GM18909 (cell line): ENCODE measurements at regions not wholly inside any gene's neighbourhood (a gene's known extent, or its start where the extent isn't known, plus 50 kb on each side); places are given as distances from the start of the nearest gene placed in this dataset.
"Not testable (repeated sequence)": the region's sequence is repeated elsewhere in the genome, so short reads cannot be mapped to it uniquely, and the experiment has no call there.

Experiments
- ATAC-seq: cut with Tn5 transposase; IDR thresholded peaks from one replicate; pipeline ENCODE4 v1.9.1; 2021; ENCODE audit warnings: mild to moderate bottlenecking; ENCODE audit not compliant: unreplicated experiment, poor library complexity

DNA sequence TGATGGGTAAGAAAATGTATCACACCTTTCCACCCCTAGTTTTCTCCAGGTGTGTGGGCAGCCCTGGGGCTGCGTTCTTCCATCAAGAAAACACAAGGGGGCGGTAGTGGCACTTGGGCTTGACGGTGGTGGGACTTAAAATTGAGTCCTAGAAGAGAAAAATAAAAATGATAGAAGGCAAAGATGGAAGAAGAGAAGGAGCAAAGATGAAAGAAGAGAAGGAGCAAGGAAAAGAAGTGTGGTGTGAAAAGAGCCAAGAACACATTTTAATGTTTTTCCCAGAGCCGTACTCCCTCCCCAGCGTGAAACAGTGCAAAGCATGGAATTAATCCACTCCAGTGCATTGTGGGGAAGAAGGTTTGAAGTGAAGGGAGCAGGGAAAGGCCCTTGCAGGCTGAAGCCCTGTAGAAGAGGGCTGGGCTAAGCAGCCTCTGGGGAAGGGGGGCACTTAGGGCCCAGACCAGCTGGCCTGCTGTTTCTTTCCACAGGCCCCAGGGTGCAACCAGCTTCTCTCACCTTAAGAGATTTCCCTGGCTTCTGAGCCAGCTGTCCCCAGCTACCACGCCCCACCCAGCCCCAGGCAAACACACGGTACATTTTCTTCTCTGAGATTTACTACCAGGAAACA lies 256.8 kb downstream of the RNF152 start:
- no peak for ATAC-seq

DNA sequence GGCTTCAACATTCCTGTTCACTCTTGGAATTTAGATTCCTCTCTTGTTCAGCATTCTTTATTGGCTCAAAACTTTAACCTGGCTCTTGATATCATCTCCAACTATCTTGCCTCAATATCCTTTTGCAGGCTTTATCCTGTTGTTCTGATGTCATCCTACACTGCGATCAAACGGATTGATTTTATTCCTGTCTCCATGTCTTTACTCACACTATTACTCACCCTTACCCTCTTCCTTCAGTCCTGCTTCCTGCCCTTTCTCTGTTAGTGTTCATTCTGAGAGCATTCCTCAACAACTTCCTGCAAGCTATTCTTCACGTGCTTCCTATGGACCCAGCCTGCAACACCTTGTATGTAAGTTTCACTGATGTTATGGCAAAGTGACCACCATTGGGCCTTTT lies 264.7 kb downstream of the RNF152 start:
- ATAC-seq: no peak

DNA sequence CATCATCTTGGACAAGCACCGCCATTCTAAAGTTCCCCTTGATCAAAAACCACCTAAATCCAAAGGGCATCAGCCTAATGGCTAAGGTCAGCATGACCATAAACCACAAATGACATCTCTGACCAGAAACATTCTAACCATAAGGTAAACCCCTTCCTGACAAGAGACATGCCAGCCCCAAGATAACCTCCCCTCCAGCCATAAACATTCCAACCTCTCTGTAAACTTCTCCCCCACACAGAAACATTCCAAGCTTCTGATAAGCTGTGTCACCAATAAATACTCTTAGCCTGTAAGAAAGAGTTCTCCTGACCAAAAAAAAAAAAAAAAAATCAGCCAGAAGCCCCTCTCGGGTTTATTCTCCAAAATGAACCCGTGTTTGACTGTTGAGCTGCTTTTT lies 268.2 kb downstream of the RNF152 start:
- ATAC-seq: not testable (repeated sequence)

DNA sequence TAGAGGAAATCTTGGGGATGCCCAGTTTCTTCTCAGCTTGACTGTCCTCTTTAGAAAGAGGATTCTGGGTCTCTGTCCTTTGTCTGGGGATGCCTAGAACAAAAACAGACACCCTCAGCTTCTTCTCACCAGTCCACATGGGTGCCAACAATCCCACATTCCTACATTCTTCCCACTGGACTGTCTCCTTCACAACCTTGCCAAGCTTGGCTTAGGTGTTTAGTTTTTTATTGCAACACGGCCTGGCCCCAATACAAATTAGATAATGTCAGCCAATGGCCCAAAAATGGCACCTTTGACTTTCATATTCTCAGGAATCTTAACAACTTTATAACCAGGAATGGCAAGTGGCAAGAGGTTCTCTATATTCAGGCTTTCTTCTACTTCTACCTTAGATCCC lies 273.0 kb downstream of the RNF152 start:
- no peak for ATAC-seq

GRCh38 chr18:61618816-61619215 lies 274.0 kb downstream of the RNF152 start:
- ATAC-seq: no peak

GRCh38 chr18:61616111-61616610 lies 276.6 kb downstream of the RNF152 start:
- no peak for ATAC-seq

GRCh38 chr18:61612517-61612916 lies 279.3 kb downstream of the CDH20 start:
- no peak for ATAC-seq

DNA sequence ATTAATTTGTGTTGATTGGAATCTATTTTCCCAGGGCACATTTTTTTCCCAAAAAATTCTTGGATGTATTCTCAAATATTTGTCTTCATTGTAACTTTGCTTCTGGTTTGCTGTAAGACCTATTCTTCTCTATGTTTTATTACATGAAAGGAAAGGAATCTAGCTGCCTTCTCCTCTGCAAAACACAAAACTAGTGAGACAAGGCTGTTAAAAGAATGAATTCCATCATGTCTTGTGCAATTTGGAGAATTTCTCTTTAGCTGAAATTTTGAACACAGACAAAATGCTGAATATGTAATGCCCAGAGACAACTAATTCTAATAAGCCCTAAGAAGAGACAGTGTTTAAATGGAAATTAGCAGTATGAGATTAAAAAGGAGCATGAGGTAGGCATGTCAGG lies 275.9 kb downstream of the CDH20 start:
- no peak for ATAC-seq

DNA sequence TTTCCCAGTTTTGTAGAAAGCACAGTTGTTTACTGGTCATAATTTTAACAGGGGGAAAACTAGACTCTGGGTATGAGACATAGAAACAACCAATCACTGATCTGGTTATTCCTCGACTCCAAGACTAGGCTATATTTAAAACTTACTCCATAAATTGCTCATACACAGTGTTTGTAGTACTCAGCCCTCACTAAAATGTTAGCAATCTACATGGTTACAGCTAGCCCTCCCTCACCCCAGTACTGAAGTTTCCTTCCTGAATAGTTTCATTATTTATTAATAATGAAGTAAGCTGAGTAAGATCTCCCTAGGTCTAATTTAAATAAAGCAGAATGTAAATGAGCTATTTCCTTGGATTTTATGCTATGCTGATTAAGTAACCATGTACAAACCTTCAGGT lies 275.1 kb downstream of the CDH20 start:
- ATAC-seq: no peak

DNA sequence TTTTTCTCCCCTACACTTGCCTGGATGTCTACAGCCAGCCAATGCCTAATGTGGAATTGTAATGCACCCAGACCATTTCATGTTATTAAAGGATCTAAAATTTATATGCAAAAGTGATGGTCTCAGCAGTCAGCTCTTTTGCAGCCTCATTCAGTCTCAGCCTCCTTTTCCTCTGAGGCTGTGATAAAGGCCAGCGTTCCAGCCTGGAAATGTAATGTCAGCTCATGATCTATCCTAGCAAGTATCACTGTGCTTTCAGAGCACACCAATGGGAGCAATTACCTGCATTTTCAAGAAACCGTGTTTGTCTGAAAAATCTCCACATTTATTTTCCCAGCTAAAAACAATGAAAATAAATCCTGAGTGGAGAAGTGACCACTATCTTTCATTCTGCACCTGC lies 274.6 kb downstream of the CDH20 start:
- ATAC-seq: no peak

- ATAC-seq: no peak
Observed at GRCh38 chr18:61606759-61607158, 273.5 kb downstream of the CDH20 start.

DNA sequence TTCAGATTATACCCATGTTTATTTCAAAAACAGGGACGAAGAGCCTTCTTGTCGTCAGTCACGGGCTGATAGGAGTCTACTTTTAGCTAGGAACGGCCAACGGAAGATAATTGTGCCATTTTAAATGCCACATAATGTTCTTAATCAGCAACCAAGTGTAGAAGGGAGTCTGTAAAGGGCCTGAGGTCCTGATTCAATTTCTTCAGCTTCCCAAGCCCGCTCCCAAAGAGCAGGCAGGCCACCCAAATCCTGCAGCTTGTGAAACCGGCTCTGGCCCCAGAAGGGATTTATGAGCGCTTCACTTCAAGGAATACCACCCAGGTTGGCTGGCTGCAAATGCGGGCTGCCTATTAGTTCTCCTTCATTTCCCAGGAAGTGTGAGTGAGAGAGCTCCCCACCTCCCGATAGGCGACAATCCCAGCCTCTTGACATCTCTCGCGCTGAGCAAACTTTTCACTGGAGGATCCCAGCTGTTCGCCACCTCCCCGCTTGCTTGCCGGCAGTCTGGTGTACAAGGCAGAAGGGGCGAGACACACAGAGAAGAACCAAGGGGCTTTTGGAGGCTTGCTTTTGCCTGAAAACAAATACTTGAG lies 272.9 kb downstream of the CDH20 start:
- ATAC-seq: no peak

GRCh38 chr18:61605376-61606067 lies 272.3 kb downstream of the CDH20 start:
- no peak for ATAC-seq
